ENCODE measurements at regions not wholly inside any gene's neighbourhood (a gene's known extent, or its start where the extent isn't known, plus 50 kb on each side); places are given as distances from the start of the nearest gene placed in this dataset.

DNA sequence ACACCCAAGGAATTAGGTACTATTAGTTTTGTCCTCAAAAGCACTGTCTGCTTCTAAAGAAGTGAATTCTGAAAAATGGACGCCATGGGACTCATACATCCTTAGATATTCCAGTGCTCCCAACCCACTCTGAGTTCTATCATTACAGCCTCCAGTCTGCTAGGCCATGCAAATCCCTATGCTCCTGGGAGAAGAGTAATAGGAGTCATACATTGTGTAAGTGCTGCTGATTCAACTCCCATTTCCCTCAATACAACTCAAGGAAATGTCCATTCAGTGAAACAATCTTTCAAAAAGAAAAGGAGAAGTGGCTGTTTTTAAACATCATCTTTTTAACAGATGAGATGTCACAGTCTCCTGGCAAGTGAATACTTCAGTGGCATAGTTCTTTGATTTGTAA is 590.2 kb upstream of the LRRC4C start:
- TF ChIP-seq EP300 (IDR thresholded peaks at IDR 0.05) (no peak), POLR2A (IDR thresholded peaks at IDR 0.05) (no peak), POLR2AphosphoS5 (IDR thresholded peaks at IDR 0.05) (no peak)
- TF ChIP-seq, protein P1, sequence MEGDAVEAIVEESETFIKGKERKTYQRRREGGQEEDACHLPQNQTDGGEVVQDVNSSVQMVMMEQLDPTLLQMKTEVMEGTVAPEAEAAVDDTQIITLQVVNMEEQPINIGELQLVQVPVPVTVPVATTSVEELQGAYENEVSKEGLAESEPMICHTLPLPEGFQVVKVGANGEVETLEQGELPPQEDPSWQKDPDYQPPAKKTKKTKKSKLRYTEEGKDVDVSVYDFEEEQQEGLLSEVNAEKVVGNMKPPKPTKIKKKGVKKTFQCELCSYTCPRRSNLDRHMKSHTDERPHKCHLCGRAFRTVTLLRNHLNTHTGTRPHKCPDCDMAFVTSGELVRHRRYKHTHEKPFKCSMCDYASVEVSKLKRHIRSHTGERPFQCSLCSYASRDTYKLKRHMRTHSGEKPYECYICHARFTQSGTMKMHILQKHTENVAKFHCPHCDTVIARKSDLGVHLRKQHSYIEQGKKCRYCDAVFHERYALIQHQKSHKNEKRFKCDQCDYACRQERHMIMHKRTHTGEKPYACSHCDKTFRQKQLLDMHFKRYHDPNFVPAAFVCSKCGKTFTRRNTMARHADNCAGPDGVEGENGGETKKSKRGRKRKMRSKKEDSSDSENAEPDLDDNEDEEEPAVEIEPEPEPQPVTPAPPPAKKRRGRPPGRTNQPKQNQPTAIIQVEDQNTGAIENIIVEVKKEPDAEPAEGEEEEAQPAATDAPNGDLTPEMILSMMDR (IDR thresholded peaks at IDR 0.05), result no peak

All from gastroesophageal sphincter (tissue), 3 donors.